HEK293 (cell line): ENCODE measurements at regions not wholly inside any gene's neighbourhood (a gene's known extent, or its start where the extent isn't known, plus 50 kb on each side); places are given as distances from the start of the nearest gene placed in this dataset.

ENCODE experiments used
- CTCF ChIA-PET: fragments of 350-600 bp; formaldehyde crosslinking; extraction: SDS; loops from one replicate; lab custom pipeline; 2021; ENCODE audit warnings: antibody characterized with exemption; lab: Yijun Ruan, JAX
- POLR2A ChIA-PET: fragments of 300-600 bp; formaldehyde crosslinking; extraction: SDS; loops from one replicate; lab custom pipeline; 2020; ENCODE audit warnings: antibody characterized with exemption, inconsistent platforms; lab: Yijun Ruan, JAX
- H3K27ac ChIP-seq: fragments of 200-500 bp; sonication (Bioruptor generic); 2 replicates; pipeline ENCODE4 v1.5.1; 2014; ENCODE audit warnings: low read depth, low read length, control low read depth, inconsistent platforms; ENCODE audit errors: extremely low read depth
- H3K36me3 ChIP-seq, 2 experiments: fragments of 200-500 bp in 1 of 2; sonication (Bioruptor generic) in 1 of 2; 1 replicate in 1 of 2; 2 replicates in 1 of 2; pipeline ENCODE4 v1.5.1; 2014 to 2017; ENCODE audit warnings: inconsistent platforms in 2 of 2, low read length in 2 of 2; ENCODE audit not compliant: control insufficient read depth in 2 of 2, insufficient read depth in 1 of 2
- H3K4me1 ChIP-seq: fragments of 200-500 bp; sonication (Bioruptor generic); 2 replicates; pipeline ENCODE4 v1.5.1; 2014; ENCODE audit warnings: mild to moderate bottlenecking, low read length, inconsistent platforms; ENCODE audit not compliant: control insufficient read depth, insufficient read depth
- H3K4me3 ChIP-seq: 2 replicates; pipeline ENCODE4 v1.5.1; 2011; ENCODE audit warnings: low read depth, mild to moderate bottlenecking, control low read depth, low read length, moderate library complexity
- H3K9me3 ChIP-seq: fragments of 200-500 bp; sonication (Bioruptor generic); 2 replicates; pipeline ENCODE4 v1.5.1; 2014; ENCODE audit warnings: low read depth, low read length, inconsistent platforms; ENCODE audit not compliant: control insufficient read depth, insufficient read depth
- ATF2 ChIP-seq: fragments of 450-650 bp; formaldehyde crosslinking; IDR thresholded peaks from 2 replicates; pipeline ENCODE4 v1.5.1; 2016; ENCODE audit warnings: missing biosample characterization, missing genetic modification characterization, low read depth
- IKZF3 ChIP-seq: fragments of 450-650 bp; IDR thresholded peaks from 2 replicates; pipeline ENCODE4 v1.5.0; 2018; ENCODE audit warnings: missing biosample characterization, mild to moderate bottlenecking, missing genetic modification characterization, moderate library complexity
- OVOL3 ChIP-seq: fragments of 450-650 bp; formaldehyde crosslinking; IDR thresholded peaks from 2 replicates; pipeline ENCODE4 v1.5.1; 2016; ENCODE audit warnings: missing biosample characterization, missing genetic modification characterization
- SCRT2 ChIP-seq: fragments of 450-650 bp; formaldehyde crosslinking; IDR thresholded peaks from 2 replicates; pipeline ENCODE4 v1.5.1; 2016; ENCODE audit warnings: missing biosample characterization, missing genetic modification characterization
- SP7 ChIP-seq: fragments of 450-650 bp; formaldehyde crosslinking; IDR thresholded peaks from 2 replicates; pipeline ENCODE4 v1.5.1; 2016; ENCODE audit warnings: missing biosample characterization, missing genetic modification characterization
- TCF7L2 ChIP-seq: IDR thresholded peaks from 2 replicates; pipeline ENCODE4 v1.6.1; 2011; ENCODE audit warnings: low read depth, mild to moderate bottlenecking, inconsistent platforms, low read length, moderate library complexity, borderline replicate concordance
- ZBTB20 ChIP-seq: fragments of 450-650 bp; formaldehyde crosslinking; IDR thresholded peaks from 2 replicates; pipeline ENCODE4 v1.5.1; 2016; ENCODE audit warnings: missing biosample characterization, missing genetic modification characterization
- ZBTB21 ChIP-seq: fragments of 450-650 bp; formaldehyde crosslinking; IDR thresholded peaks from 2 replicates; pipeline ENCODE4 v1.5.1; 2017; ENCODE audit warnings: missing biosample characterization, missing genetic modification characterization
- ZBTB48 ChIP-seq: fragments of 450-650 bp; formaldehyde crosslinking; IDR thresholded peaks from 2 replicates; pipeline ENCODE4 v1.5.1; 2016; ENCODE audit warnings: missing biosample characterization, missing genetic modification characterization
- ZBTB49 ChIP-seq: fragments of 450-650 bp; formaldehyde crosslinking; IDR thresholded peaks from 2 replicates; pipeline ENCODE4 v1.5.1; 2016; ENCODE audit warnings: missing biosample characterization, missing genetic modification characterization, low read depth
- ZFP69B ChIP-seq: fragments of 450-650 bp; formaldehyde crosslinking; IDR thresholded peaks from 2 replicates; pipeline ENCODE4 v1.5.1; 2016; ENCODE audit warnings: missing biosample characterization, missing genetic modification characterization
- ZNF10 ChIP-seq: fragments of 450-650 bp; formaldehyde crosslinking; IDR thresholded peaks from 2 replicates; pipeline ENCODE4 v1.5.1; 2017; ENCODE audit warnings: missing biosample characterization, missing genetic modification characterization
- ZNF132 ChIP-seq: fragments of 450-650 bp; formaldehyde crosslinking; IDR thresholded peaks from 2 replicates; pipeline ENCODE4 v1.5.1; 2017; ENCODE audit warnings: missing biosample characterization, missing genetic modification characterization, borderline replicate concordance
- ZNF530 ChIP-seq: fragments of 450-650 bp; formaldehyde crosslinking; IDR thresholded peaks from 2 replicates; pipeline ENCODE4 v1.5.1; 2016; ENCODE audit warnings: low read depth, missing biosample characterization, missing genetic modification characterization
- ZNF561 ChIP-seq: fragments of 450-650 bp; IDR thresholded peaks from 2 replicates; pipeline ENCODE4 v1.5.1; 2018; ENCODE audit warnings: missing biosample characterization, missing genetic modification characterization, borderline replicate concordance
- ZNF623 ChIP-seq: fragments of 450-650 bp; formaldehyde crosslinking; IDR thresholded peaks from 2 replicates; pipeline ENCODE4 v1.5.1; 2016; ENCODE audit warnings: missing biosample characterization, missing genetic modification characterization
- ZSCAN23 ChIP-seq: fragments of 450-650 bp; formaldehyde crosslinking; IDR thresholded peaks from 2 replicates; pipeline ENCODE4 v1.5.1; 2016; ENCODE audit warnings: missing biosample characterization, missing genetic modification characterization
- TF ChIP-seq, protein P1 (sequence below): fragments of 450-650 bp; formaldehyde crosslinking; IDR thresholded peaks from 2 replicates; pipeline ENCODE4 v1.5.1; 2017; ENCODE audit warnings: missing biosample characterization, mild to moderate bottlenecking, missing genetic modification characterization, moderate library complexity
- TF ChIP-seq, protein P2 (sequence below): fragments of 450-650 bp; formaldehyde crosslinking; IDR thresholded peaks from 2 replicates; pipeline ENCODE4 v1.5.1; 2016; ENCODE audit warnings: missing biosample characterization, missing genetic modification characterization

- H3K27ac ChIP-seq, result no peak overlapping the region
- POLR2A ChIA-PET, result no interaction called here
- H3K4me3 ChIP-seq, result no peak overlapping the region
- H3K9me3 ChIP-seq, result no peaks in the 10 kb centered on the region
- CTCF ChIA-PET, result interaction anchor here (0.6 kb wide), 1 partner anchor 37 kb away, joined by 3 read pairs; no protein-coding TSS in a partner anchor
- H3K36me3 ChIP-seq, result no peaks in the 10 kb centered on the region
- no peaks in the 10 kb centered on the region for H3K4me1 ChIP-seq
- TF ChIP-seq ZBTB21 (tag by site-specific recombination) (no peak), ZNF530 (tag by site-specific recombination) (no peak), ZBTB20 (tag by site-specific recombination) (no peak)
Measured at GRCh38 chr10:21041763-21042458, 144.8 kb upstream of the NEBL start.

DNA sequence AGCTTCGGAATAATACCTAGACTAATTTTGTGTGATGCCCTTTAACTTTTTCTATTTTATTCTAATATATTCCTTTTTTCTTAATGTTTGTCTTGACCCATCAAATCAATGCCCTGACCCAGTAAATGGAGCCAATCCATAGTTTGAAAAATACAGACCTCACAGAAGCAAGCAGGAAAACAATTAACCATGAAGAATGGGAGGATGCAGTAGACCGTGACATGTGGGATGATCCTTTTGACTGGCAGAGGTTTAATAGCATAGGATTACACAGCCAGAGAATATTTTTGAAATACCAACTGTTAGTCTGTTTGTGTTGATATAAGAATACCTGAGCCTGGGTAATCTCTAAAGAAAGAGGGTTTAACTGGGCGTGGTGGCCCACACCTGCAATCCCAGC, 142.6 kb upstream of the NEBL start:
- Histone ChIP-seq H3K9me3 (no peaks in the 10 kb centered on the region), H3K27ac (no peak overlapping the region), H3K36me3 (no peaks in the 10 kb centered on the region), H3K4me3 (no peak overlapping the region)
- POLR2A ChIA-PET, result no interaction called here
- CTCF ChIA-PET, result interaction anchor here (1.1 kb wide), 1 partner anchor 13 kb away, joined by 3 read pairs; no protein-coding TSS in a partner anchor
- TF ChIP-seq ZBTB48 (tag by site-specific recombination), result no peak
- no peak for TF ChIP-seq ZNF10 (tag by site-specific recombination)
- no peak for TF ChIP-seq ZBTB49
- no peak for TF ChIP-seq IKZF3 (tag by site-specific recombination)
- TF ChIP-seq ZFP69B (tag by site-specific recombination), result no peak
- no peak for TF ChIP-seq ZNF623 (tag by site-specific recombination)
- TF ChIP-seq SCRT2 (tag by site-specific recombination), result no peak
- TF ChIP-seq, protein P1, sequence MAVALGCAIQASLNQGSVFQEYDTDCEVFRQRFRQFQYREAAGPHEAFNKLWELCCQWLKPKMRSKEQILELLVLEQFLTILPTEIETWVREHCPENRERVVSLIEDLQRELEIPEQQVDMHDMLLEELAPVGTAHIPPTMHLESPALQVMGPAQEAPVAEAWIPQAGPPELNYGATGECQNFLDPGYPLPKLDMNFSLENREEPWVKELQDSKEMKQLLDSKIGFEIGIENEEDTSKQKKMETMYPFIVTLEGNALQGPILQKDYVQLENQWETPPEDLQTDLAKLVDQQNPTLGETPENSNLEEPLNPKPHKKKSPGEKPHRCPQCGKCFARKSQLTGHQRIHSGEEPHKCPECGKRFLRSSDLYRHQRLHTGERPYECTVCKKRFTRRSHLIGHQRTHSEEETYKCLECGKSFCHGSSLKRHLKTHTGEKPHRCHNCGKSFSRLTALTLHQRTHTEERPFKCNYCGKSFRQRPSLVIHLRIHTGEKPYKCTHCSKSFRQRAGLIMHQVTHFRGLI (tag by site-specific recombination), result no peak
- TF ChIP-seq ZNF561, result no peak
- TF ChIP-seq ZSCAN23 (tag by site-specific recombination), result no peak
- TF ChIP-seq ATF2 (tag by site-specific recombination), result no peak
- TF ChIP-seq ZNF132, result no peak
- TF ChIP-seq OVOL3, result no peak
- no peak for TF ChIP-seq TCF7L2
- TF ChIP-seq SP7 (tag by site-specific recombination), result no peak
- TF ChIP-seq, all 188 proteins: peak for 0
- H3K4me1 ChIP-seq, result no peaks in the 10 kb centered on the region

DNA sequence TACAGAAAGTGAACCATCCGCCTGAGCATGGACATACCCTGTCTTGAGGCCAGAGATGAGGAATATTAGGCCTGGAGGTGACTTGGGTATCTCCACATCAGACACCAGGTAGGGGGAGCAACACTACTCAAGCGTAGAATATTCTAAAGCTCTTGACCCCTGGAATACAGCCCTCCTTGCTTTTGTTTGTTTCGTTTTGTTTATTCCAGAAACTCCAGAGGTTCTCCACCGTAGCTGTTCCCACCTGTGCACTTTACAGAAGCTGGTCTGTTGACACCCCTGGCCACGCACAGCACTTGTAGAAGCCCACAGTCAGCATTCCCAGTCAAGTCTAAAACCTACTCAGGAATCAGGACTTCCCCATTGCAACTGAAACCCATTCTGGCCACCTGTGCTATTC, 139.6 kb upstream of the NEBL start:
- H3K4me3 ChIP-seq, result no peak overlapping the region
- H3K27ac ChIP-seq, result no peak overlapping the region
- no peaks in the 10 kb centered on the region for H3K36me3 ChIP-seq
- no peaks in the 10 kb centered on the region for H3K9me3 ChIP-seq
- TF ChIP-seq, protein P2, sequence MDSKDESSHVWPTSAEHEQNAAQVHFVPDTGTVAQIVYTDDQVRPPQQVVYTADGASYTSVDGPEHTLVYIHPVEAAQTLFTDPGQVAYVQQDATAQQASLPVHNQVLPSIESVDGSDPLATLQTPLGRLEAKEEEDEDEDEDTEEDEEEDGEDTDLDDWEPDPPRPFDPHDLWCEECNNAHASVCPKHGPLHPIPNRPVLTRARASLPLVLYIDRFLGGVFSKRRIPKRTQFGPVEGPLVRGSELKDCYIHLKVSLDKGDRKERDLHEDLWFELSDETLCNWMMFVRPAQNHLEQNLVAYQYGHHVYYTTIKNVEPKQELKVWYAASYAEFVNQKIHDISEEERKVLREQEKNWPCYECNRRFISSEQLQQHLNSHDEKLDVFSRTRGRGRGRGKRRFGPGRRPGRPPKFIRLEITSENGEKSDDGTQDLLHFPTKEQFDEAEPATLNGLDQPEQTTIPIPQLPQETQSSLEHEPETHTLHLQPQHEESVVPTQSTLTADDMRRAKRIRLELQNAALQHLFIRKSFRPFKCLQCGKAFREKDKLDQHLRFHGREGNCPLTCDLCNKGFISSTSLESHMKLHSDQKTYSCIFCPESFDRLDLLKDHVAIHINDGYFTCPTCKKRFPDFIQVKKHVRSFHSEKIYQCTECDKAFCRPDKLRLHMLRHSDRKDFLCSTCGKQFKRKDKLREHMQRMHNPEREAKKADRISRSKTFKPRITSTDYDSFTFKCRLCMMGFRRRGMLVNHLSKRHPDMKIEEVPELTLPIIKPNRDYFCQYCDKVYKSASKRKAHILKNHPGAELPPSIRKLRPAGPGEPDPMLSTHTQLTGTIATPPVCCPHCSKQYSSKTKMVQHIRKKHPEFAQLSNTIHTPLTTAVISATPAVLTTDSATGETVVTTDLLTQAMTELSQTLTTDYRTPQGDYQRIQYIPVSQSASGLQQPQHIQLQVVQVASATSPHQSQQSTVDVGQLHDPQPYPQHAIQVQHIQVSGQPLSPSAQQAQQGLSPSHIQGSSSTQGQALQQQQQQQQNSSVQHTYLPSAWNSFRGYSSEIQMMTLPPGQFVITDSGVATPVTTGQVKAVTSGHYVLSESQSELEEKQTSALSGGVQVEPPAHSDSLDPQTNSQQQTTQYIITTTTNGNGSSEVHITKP (tag by site-specific recombination), result peak; percentile 81
- no peak for TF ChIP-seq ZNF10 (tag by site-specific recombination)
- POLR2A ChIA-PET, result no interaction called here
- CTCF ChIA-PET, result no interaction called here
- H3K4me1 ChIP-seq, result no peaks in the 10 kb centered on the region
